GM19240 (cell line): ENCODE measurements at regions not wholly inside any gene's neighbourhood (a gene's known extent, or its start where the extent isn't known, plus 50 kb on each side); places are given as distances from the start of the nearest gene placed in this dataset.

Experiments
- DNase-seq: peaks from one replicate; pipeline ENCODE4 v3.0.0; 2011; ENCODE audit warnings: low spot score; ENCODE audit not compliant: insufficient read length

- no peak for DNase-seq
Measured at GRCh38 chr5:143564417-143564816, 160.9 kb upstream of the NR3C1 start.

GRCh38 chr5:143562935-143563334 is 159.4 kb upstream of the NR3C1 start:
- DNase-seq, result no peak

GRCh38 chr5:143561219-143561618 is 157.7 kb upstream of the NR3C1 start:
- no peak for DNase-seq

GRCh38 chr5:143560378-143560777 is 156.9 kb upstream of the NR3C1 start:
- no peak for DNase-seq

GRCh38 chr5:143559586-143560109 is 156.2 kb upstream of the NR3C1 start:
- no peak for DNase-seq

- no peak for DNase-seq
Measured at GRCh38 chr5:143558048-143558447, 154.6 kb upstream of the NR3C1 start.

GRCh38 chr5:143557061-143557818 is 153.8 kb upstream of the NR3C1 start:
- no peak for DNase-seq

GRCh38 chr5:143554918-143555477 is 151.5 kb upstream of the NR3C1 start:
- no peak for DNase-seq

GRCh38 chr5:143554187-143554717 is 150.8 kb upstream of the NR3C1 start:
- no peak for DNase-seq

GRCh38 chr5:143552680-143553079 is 149.2 kb upstream of the NR3C1 start:
- DNase-seq, result no peak

- DNase-seq, result no peak
Measured at GRCh38 chr5:143551820-143552251, 148.3 kb upstream of the NR3C1 start.

GRCh38 chr5:143550986-143551630 is 147.6 kb upstream of the NR3C1 start:
- no peak for DNase-seq

GRCh38 chr5:143547342-143547741 is 143.9 kb upstream of the NR3C1 start:
- no peak for DNase-seq

- DNase-seq, result no peak
Measured at GRCh38 chr5:143546394-143546793, 142.9 kb upstream of the NR3C1 start.

- no peak for DNase-seq
Measured at GRCh38 chr5:143544606-143545005, 141.1 kb upstream of the NR3C1 start.

- no peak for DNase-seq
Measured at GRCh38 chr5:143543358-143544255, 140.1 kb upstream of the NR3C1 start.

- no peak for DNase-seq
Measured at GRCh38 chr5:143542798-143543144, 139.3 kb upstream of the NR3C1 start.

GRCh38 chr5:143541943-143542797 is 138.7 kb upstream of the NR3C1 start:
- DNase-seq, result no peak

- DNase-seq, result no peak
Measured at GRCh38 chr5:143539742-143540141, 136.3 kb upstream of the NR3C1 start.

- DNase-seq, result no peak
Measured at GRCh38 chr5:143537056-143537455, 133.6 kb upstream of the NR3C1 start.
